HL-60 (cell line): ENCODE measurements at regions not wholly inside any gene's neighbourhood (a gene's known extent, or its start where the extent isn't known, plus 50 kb on each side); places are given as distances from the start of the nearest gene placed in this dataset.

ENCODE experiments used
- CTCF ChIP-seq: IDR thresholded peaks from one replicate; pipeline ENCODE4 v1.5.1; 2011; ENCODE audit warnings: low read length, control low read depth, inconsistent platforms; ENCODE audit not compliant: insufficient read depth
- GABPA ChIP-seq: IDR thresholded peaks from 2 replicates; pipeline ENCODE4 v1.6.1; 2012; ENCODE audit warnings: low read depth
- POLR2AphosphoS5 ChIP-seq: IDR thresholded peaks from 2 replicates; pipeline ENCODE4 v1.6.1; 2012; ENCODE audit warnings: low read depth
- REST ChIP-seq: IDR thresholded peaks from 2 replicates; pipeline ENCODE4 v1.6.1; 2012; ENCODE audit warnings: low read depth; ENCODE audit not compliant: insufficient replicate concordance

GRCh38 chr13:73910733-73911132 lies 223.5 kb downstream of the KLF12 start:
- no peak for TF ChIP-seq POLR2AphosphoS5
- TF ChIP-seq CTCF, result no peak
- TF ChIP-seq GABPA, result no peak
- no peak for TF ChIP-seq REST
